Brain pericyte (primary cell): ENCODE measurements at regions not wholly inside any gene's neighbourhood (a gene's known extent, or its start where the extent isn't known, plus 50 kb on each side); places are given as distances from the start of the nearest gene placed in this dataset.

ENCODE experiments used
- DNase-seq: peaks from one replicate; pipeline ENCODE4 v3.0.0-alpha.2; 2012; ENCODE audit warnings: low read depth, low spot score

GRCh38 chr6:149182262-149182661, 135.2 kb upstream of the TAB2 start:
- no peak for DNase-seq

DNA sequence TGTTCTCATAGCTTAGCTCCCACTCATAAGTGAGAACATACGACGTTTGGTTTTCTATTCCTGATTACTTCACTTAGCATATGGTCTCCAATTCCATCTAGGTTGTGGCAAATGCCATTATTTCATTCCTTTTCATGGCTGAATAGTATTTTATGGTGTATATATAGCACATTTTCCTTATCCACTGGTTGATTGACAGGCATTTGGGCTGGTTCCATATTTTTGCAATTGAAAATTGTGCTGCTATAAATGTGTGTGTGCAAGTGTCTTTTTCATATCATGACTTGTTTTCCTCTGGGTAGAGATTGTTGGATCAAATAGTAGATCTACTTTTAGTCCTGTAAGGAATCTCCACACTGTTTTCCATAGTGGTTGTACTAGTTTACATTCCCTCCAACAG, 133.0 kb upstream of the TAB2 start:
- DNase-seq: no peak

- no peak for DNase-seq
Observed at GRCh38 chr6:149185799-149186357, 131.6 kb upstream of the TAB2 start.

DNA sequence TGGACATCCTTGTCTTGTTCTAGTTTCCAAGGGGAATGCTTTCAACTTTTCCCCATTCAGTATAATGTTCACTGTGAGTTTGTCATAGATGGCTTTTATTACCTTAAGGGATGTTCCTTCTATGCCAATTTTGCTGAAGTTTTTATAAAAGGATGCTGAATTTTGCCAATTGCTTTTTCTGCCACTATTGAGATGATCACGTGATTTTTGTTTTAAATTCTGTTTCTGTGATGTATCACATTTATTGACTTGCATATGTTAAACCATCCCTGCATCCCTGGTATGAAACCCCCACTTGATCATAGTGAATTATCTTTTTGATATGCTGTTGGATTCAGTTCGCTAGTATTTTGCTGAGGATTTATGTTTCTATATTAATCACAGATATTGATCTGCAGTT, 130.6 kb upstream of the TAB2 start:
- no peak for DNase-seq

GRCh38 chr6:149190224-149190831, 127.2 kb upstream of the TAB2 start:
- no peak for DNase-seq

DNA sequence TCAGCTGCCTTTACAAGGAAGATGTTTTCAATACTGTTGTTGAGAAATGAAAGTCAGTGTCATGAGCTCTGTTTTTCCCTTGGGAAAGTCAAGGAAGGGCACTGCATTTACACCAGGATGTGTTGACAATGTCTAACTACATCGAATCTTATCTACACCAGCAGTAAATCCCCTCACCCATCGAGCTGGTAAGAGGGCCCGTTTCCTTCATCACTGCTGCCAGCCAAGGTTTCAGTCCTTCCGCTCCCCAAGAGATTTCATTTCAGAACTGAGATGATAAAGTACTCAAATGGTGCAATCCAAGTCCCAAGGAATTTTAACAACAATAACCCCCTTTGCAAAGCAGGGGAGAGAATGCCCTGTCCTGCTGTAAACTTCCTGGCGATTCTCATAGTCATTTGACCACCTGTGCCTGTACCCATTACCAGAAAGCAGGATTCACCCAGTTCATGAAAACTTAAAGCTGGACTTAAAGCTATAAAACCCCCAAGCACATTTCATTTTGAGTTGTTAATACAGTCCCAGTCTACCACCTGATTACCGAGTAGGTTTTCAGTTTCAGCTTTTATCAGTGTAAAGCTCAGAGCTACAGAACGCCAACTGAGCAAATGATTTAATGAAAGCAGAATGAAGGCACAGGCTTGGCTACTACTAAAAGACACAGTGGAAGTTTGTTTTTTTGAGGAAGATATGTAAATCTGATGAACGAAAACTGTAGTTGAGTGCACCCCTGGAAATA, 122.5 kb upstream of the TAB2 start:
- DNase-seq: no peak

GRCh38 chr6:149196091-149196490, 121.4 kb upstream of the TAB2 start:
- DNase-seq: no peak

GRCh38 chr6:149197482-149197881, 120.0 kb upstream of the TAB2 start:
- no peak for DNase-seq

DNA sequence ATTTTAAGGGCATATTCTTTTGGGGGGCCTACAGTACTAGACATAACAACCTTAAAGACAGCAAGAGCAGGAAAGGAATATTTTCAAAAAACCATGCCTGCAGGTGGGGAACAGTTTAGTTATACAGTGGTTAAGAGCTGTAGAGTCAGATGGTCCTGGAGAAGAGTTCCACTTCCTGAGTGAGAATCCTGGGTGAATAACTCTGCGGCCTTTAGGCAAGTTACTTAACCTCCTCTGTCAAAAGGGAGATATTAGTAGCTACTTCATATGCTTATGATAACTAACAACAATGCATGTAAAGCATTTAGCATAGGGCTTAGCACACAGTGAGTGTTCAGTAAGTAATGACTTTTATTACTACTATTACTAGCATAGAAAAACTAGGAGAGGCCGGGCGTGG, 119.2 kb upstream of the TAB2 start:
- no peak for DNase-seq

- no peak for DNase-seq
Observed at GRCh38 chr6:149200282-149200945, 117.1 kb upstream of the TAB2 start.

DNA sequence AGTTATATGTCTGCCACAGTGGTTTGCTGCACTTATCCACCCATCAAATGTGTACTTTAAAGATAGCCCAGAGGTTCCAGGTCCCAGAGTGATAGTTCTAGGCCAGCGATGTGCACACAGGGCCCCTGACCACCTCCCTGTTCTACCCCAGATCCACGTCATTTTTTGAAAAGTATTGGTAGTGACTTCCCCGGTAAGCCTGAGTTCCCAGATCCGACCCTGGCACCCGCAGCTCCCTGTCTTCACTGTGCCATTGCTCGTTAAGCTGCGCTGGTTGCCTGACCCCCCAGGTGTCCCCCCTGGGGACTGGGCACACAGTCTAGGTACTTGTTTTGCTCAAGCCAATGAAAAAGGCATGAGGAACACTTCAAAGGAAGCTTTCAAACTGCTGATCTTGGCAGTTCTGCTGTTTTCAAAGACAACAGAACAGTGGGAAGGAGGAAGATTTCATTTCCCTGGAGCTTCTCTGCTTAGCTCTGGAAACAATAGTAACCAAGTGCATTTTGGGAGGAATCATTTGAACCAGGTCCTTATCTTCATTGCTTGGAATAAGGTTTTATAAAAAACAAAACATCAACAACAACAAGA, 116.3 kb upstream of the TAB2 start:
- DNase-seq: peak; percentile 51

- DNase-seq: no peak
Observed at GRCh38 chr6:149202100-149202499, 115.4 kb upstream of the TAB2 start.

DNA sequence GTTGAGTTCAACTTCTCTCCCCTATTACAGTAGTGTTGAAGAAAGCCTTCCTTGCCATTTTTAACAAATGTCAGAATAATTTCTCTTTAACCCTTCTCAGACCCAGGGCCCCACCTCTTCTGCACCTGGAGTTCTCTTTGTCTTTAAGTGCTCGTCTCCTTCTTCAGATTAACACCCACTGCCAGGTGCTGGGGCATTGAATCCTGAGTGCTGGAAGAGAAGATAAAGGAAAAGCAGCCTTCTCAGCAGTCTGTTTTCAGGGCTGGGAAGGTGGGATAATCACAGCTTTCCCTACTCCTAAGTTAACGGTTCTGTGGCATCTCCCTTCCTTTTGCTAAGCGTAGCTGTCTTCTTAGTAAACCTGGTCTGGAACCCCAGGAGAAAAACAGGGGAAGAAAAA, 114.6 kb upstream of the TAB2 start:
- DNase-seq: no peak

- no peak for DNase-seq
Observed at GRCh38 chr6:149203509-149203908, 114.0 kb upstream of the TAB2 start.

- no peak for DNase-seq
Observed at GRCh38 chr6:149208134-149208601, 109.3 kb upstream of the TAB2 start.

- DNase-seq: no peak
Observed at GRCh38 chr6:149209871-149210775, 107.4 kb upstream of the TAB2 start.

GRCh38 chr6:149211046-149211571, 106.4 kb upstream of the TAB2 start:
- no peak for DNase-seq

GRCh38 chr6:149212206-149212605, 105.3 kb upstream of the TAB2 start:
- DNase-seq: no peak

DNA sequence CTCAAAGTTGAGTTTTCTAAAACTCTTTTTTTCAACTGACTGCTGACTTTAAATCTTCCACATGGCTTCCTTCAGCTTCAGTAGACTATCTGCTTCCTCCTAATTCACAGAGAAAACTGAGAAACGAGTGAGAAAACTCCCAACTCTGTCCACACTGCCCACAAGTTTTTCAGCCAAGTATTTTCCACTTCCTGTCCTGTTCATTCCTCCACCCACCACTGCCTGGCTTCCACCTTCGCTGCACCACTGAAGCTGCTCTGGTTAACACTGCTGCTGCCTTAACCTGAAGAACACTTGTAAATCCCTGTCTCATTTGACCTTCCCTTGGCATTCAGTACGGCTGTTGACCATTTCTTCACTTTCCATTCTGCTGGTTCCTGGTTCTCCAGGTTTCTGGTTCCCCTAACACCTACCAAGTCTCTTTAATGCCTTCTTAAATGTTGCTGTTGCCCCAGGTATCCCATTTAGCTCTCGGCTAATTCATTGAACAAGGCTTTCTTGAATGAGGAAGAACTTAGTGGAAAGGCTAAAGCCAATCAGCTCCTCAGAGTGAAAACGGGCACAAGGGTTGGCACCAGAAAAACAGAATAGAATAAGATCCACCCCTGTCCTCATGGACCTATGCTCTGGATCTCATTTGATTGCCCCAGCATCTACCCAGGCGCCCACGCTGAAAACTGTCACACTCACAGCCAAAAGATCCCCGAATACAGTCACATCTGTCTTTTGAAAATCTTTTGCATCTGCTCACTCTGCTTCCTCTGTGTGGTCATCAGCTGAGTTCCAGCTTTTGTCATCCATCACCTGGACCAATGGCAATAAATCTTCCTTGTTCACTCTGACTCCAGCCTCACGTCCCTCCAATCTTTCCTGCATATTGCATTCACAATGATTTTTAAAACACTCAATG, 104.4 kb upstream of the TAB2 start:
- no peak for DNase-seq

GRCh38 chr6:149213829-149214228, 103.7 kb upstream of the TAB2 start:
- no peak for DNase-seq
